ENCODE measurements at regions not wholly inside any gene's neighbourhood (a gene's known extent, or its start where the extent isn't known, plus 50 kb on each side); places are given as distances from the start of the nearest gene placed in this dataset.
"Not testable (repeated sequence)": the region's sequence is repeated elsewhere in the genome, so short reads cannot be mapped to it uniquely, and the experiment has no call there.

GRCh38 chr3:186453531-186453930, 90.6 kb downstream of the CRYGS start:
- no peak for DNase-seq

DNA sequence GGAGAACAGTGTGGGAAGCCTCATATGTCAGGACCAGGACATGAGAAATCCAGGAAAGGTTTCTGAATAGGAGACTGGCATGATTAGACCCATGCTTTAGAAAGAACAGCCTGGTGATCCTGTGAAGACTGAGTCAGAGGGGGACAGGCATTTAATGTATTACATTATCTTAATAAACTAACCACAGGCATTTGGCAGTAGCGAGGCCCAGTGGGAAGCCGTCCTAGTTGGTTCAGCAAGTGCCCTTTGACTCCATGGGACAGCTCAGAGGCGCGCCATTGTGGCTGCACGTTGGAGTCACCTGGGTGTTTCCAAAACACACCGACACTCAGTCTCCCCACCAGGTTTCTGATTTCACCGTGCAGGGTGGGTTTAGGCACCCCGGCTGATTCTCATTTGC, 90.5 kb upstream of the DGKG start:
- no peak for DNase-seq

DNA sequence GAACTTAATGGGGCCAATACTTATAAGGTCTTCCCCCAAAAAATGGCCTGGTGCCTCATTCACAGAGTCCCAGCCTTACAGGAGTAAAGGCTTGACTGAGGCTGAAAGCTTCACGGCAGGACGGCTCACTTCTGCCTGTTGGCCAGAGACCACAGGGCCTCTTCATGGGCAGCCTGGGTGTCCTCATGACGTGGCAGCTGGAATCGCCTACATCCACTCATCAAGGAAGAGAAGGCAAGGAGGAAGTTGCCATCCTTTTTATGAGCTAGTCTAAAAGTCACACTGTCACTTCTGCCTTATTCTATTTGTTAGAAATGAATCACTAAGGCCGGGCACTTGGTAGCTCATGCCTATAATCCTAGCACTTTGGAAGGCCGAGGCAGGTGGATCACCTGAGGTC, 89.3 kb upstream of the DGKG start:
- DNase-seq: no peak

DNA sequence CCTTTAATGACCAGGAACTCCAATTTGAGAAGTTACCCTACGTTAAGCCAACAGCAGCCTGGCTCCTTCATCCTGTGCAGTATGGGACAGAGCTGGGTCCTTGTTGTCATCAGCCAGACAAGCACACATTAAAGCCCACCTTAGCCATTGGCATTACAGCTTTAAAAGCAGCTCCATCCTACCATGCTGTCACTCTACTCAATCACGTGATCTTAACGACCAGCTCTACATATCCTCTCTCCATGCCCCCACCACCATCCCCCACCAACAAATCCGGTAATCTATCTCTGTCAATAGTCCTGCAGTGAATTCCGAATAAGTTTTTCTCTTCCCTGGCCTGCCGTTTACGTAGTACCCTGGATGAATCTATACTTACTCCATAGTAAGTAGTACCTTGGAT, 82.9 kb upstream of the DGKG start:
- DNase-seq: no peak

GRCh38 chr3:186444288-186444687, 82.3 kb upstream of the DGKG start:
- no peak for DNase-seq

DNA sequence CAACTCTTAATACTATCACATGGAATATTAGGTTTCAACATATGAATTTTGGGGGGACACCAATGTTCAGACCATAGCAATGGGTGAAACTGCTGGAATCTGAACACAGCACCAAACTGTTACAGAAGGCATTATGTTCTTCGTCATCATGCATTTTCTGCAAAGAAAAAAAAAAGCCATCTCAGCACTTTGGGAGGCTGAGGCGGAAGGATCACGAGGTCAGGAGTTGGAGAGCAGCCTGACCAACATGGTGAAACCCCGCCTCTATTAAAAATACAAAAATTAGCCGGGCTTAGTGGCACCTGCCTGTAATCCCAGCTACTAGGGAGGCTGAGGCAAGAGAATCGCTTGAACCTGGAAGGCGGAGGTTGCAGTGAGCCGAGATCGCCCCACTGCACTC, 80.9 kb upstream of the DGKG start:
- not testable (repeated sequence) for DNase-seq

GRCh38 chr3:186442162-186442561, 80.1 kb upstream of the DGKG start:
- no peak for DNase-seq

- DNase-seq: no peak
Observed at GRCh38 chr3:186440891-186441290, 78.9 kb upstream of the DGKG start.

DNA sequence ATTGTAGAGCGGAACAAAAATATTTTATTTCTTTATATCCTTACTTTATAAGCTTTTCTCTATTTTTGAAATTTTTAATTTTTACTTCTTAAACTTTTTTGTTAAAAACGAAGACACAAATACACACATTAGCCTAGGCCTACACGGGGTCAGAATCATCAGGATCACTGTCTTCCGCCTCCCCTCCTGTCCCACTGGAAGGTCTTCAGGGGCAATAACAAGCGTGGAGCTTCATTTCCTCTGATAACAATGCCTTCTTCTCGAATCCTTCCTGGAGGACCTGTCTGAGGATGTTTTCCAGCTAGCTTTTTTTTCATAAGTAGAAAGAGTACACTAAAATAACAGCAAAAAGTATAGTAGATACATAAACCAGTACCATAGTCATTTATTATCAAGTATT, 77.7 kb upstream of the DGKG start:
- no peak for DNase-seq

DNA sequence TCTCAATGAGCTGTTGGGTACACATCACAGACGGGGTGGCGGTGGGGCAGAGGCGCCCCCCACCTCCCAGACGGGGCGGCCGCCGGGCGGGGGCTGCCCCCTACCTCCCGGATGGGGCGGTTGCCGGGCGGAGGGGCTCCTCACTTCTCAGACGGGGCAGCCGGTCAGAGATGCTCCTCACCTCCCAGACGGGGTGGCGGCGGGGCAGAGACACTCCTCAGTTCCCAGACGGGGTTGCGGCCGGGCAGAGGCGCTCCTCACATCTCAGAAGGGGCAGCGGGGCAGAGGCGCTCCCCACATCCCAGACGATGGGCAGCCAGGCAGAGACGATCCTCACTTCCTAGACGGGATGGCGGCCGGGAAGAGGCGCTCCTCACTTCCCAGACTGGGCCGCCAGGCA, 73.3 kb upstream of the DGKG start:
- DNase-seq: not testable (repeated sequence)

GRCh38 chr3:186432944-186433732, 71.1 kb upstream of the DGKG start:
- DNase-seq: no peak

DNA sequence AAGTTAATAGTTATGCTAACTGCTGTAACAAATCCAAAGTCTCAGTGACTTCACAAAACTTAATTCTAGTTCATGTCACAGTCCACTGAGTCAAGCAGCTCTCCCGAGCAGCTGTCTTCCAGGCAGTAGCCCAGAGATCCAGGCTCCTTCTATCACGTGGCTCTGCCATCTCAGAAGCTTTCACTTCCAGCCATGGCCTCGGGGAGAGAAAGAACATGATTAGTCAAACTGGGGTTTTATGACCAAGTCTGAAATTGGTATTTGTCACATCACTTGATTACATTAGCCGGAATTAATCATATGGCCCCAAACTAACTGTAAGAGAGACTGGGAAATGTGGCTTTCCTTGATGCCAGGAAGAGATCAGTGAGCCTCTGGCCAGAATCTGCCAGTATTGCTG, 70.2 kb upstream of the DGKG start:
- no peak for DNase-seq

DNA sequence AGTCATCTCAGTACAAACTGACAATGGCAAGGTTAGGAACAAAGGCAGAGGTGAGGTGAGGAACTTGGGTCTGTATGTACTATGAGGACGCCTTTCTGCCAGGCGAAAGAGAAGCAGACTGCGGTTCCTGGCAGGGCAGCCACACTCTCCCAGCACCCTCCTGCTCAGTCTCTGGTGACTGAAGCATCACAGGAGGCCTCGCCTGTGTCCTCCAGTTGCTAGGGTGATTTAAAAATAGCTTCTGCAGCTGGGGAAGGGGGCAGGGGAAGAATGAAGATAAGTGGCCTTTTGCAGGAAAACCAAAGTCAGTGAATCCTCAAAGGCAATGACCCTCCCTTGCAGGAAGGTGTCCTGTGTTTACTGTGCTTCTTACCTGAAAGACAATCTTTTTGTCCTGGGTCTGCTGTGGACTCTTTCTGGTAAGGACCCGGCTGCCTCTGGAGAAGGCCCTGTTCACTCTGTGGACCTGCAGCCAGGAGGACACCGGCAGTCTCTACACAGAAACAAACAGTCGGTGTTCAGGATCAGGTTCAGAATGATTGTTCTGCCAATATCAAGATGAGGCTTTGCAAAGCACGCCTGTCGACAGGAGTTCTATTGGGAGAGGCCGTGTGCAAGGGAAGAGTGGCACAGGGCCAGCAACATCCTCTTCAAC, 65.7 kb upstream of the DGKG start:
- no peak for DNase-seq

- no peak for DNase-seq
Observed at GRCh38 chr3:186425788-186426730, 64.0 kb upstream of the DGKG start.

GRCh38 chr3:186421946-186422345, 59.9 kb upstream of the DGKG start:
- no peak for DNase-seq

DNA sequence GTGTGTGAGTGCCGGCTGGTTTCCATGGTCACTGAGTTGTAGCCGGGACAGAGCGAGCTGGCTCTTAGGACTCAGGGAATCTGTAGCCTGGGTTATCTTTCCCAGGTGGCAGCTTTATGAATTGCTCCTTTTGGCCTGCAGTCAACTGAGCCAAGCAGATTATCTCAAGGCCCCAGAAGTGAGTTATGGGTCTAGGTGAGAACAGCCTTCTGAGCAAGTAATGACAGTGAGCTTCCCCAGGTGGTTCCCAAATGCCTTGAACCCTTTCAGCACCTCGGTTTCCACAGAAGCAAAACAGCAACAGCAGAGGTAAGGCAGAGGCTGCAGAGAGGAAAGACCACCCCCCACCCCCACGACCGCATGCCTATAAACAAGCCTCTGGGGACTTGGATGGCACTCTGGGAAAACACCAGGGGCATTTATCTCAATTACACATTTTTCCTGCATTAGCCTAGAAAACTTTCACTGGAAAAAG, 56.7 kb upstream of the DGKG start:
- no peak for DNase-seq

DNA sequence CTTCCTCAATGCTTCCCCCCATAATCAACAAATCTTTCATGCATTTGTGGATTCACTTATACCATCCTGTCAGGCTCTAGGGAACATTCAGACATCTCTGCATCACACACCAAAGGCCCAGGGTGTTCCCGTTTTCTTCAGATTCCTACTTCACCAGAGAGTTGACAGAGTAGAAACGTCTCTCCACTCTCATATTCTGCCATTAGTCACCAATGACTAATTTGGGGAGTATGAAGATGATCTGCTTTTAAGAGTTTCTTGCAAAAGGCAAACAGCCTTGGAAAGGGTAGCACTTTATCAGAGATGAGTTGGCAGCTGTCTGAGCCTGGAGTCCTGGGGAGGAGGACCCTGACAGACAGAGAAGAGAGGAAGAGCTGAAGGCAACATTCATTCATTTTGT, 55.8 kb upstream of the DGKG start:
- no peak for DNase-seq

- DNase-seq: no peak
Observed at GRCh38 chr3:186414735-186415419, 52.8 kb upstream of the DGKG start.

GRCh38 chr3:186413615-186414415, 51.8 kb upstream of the DGKG start:
- peak; percentile 15 for DNase-seq

DNA sequence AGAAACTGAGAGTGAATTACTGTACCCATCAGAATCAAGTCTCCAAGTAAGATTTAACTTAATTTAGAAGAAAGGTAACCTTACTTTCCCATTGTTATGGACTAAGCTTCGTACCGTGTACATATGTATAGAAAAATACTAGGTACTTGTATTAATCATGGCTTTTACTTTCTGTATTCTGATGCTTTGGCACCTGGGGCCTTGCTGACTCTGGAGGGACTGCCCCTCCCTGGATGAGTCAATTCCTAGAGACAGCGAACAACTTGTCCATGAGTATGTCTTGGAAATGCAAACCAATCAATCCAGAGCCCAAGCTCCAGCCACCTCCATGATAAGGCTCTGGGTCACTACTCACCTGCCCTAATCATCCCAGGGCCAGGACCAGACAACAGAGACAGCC, 50.0 kb upstream of the DGKG start:
- no peak for DNase-seq
